CD8-positive, alpha-beta memory T cell (primary cell): ENCODE measurements at regions not wholly inside any gene's neighbourhood (a gene's known extent, or its start where the extent isn't known, plus 50 kb on each side); places are given as distances from the start of the nearest gene placed in this dataset.

ENCODE experiments used
- CTCF ChIA-PET: fragments of 350-600 bp; sonication (Branson Sonifier 250); formaldehyde crosslinking; loops from one replicate; lab custom pipeline; 2021; ENCODE audit warnings: antibody characterized with exemption; lab: Charles Lee
- POLR2A ChIA-PET: fragments of 350-600 bp; sonication (Branson Sonifier 250); formaldehyde crosslinking; loops from one replicate; lab custom pipeline; 2021; ENCODE audit warnings: antibody characterized with exemption; lab: Charles Lee
- DNase-seq, 5 donors: peaks; one replicate each; pipeline versions ENCODE4 v3.0.0 to v3.0.0-alpha.2; 2020 to 2022; ENCODE audit warnings: mixed read lengths in 1 of 5
- H3K27ac ChIP-seq: one replicate; pipeline ENCODE4 v1.7.0; 2013; ENCODE audit warnings: low read depth, mild to moderate bottlenecking, low read length, moderate library complexity
- H3K27me3 ChIP-seq: 2 replicates; pipeline ENCODE4 v1.7.0; 2013; ENCODE audit warnings: low read length, mild to moderate bottlenecking; ENCODE audit not compliant: insufficient read depth, poor library complexity, severe bottlenecking
- H3K36me3 ChIP-seq: 2 replicates; pipeline ENCODE4 v1.7.0; 2013; ENCODE audit warnings: mild to moderate bottlenecking, low read length, moderate library complexity; ENCODE audit not compliant: insufficient read depth
- H3K4me1 ChIP-seq: 2 replicates; pipeline ENCODE4 v1.7.0; 2013; ENCODE audit warnings: mild to moderate bottlenecking, low read length, moderate library complexity; ENCODE audit not compliant: insufficient read depth
- H3K4me3 ChIP-seq: 2 replicates; pipeline ENCODE4 v1.7.0; 2013; ENCODE audit warnings: mild to moderate bottlenecking, low read length
- H3K9me3 ChIP-seq: 2 replicates; pipeline ENCODE4 v1.7.0; 2013; ENCODE audit warnings: mild to moderate bottlenecking, low read length
- H3K27ac Mint-ChIP-seq, 8 donors: one replicate each; pipeline ENCODE4 v1.8.0; 2020 to 2021; ENCODE audit warnings: mixed read lengths in 8 of 8, mild to moderate bottlenecking in 6 of 8, inconsistent platforms in 3 of 8, moderate library complexity in 3 of 8
- H3K27me3 Mint-ChIP-seq, 2 donors: one replicate each; pipeline ENCODE4 v1.8.0; 2020 to 2021; ENCODE audit warnings: mixed read lengths in 2 of 2, mild to moderate bottlenecking in 1 of 2, moderate library complexity in 1 of 2
- H3K36me3 Mint-ChIP-seq, 3 donors: one replicate each; pipeline ENCODE4 v1.8.0; 2020 to 2021; ENCODE audit warnings: mixed read lengths in 3 of 3, inconsistent platforms in 1 of 3, mild to moderate bottlenecking in 1 of 3
- H3K4me1 Mint-ChIP-seq, 3 donors: one replicate each; pipeline ENCODE4 v1.8.0; 2020 to 2021; ENCODE audit warnings: mixed read lengths in 3 of 3, inconsistent platforms in 1 of 3, mild to moderate bottlenecking in 1 of 3
- H3K4me3 Mint-ChIP-seq, 7 donors: one replicate each; pipeline ENCODE4 v1.8.0; 2020 to 2021; ENCODE audit warnings: mixed read lengths in 7 of 7, mild to moderate bottlenecking in 6 of 7, moderate library complexity in 4 of 7, inconsistent platforms in 2 of 7
- H3K9me3 Mint-ChIP-seq, 5 donors: one replicate each; pipeline ENCODE4 v1.8.0; 2020 to 2022; ENCODE audit warnings: mixed read lengths in 5 of 5, mild to moderate bottlenecking in 3 of 5, moderate library complexity in 2 of 5, inconsistent platforms in 1 of 5

DNA sequence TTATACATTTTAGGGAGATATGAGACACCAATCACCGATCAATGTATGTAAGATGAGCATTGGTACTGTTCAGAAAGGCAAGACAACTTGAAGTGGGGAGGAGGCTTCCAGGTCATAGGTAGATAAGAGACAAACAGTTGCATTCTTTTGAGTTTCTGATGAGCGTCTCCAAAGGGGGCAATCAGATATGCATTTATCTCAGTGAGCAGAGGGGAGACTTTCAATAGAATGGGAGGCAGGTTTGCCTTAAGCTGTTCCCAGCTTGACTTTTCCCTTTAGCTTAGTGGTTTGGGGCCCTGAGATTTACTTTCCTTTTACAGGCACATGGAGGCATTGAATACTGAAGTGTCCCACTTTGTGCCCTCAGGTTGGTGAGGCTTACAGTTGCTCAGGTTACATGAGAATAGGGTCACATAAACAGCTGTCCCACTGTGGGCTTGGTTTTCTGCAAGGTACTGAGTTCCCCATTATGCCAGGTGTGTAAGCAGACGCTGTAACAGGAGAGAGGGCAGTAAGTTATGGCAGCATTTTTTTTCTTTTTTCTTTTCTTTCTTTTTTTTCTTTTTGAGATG lies 129.8 kb upstream of the SERPIND1 start:
- Mint-ChIP-seq H3K27ac (peak overlapping the region in 1 of 8 donors; percentile 36), H3K27me3 (peaks cover 0 to 5% of the 10 kb centered on the region in 2 donors), H3K36me3 (peaks cover 0 to 3% (median 0%) of the 10 kb centered on the region in 3 donors), H3K4me1 (no peaks in the 10 kb centered on the region), H3K4me3 (no peak overlapping the region), H3K9me3 (peaks cover 0 to 4% (median 0%) of the 10 kb centered on the region in 5 donors)
- Histone ChIP-seq H3K4me1 (no peaks in the 10 kb centered on the region), H3K36me3 (no peaks in the 10 kb centered on the region), H3K9me3 (no peaks in the 10 kb centered on the region), H3K27me3 (no peaks in the 10 kb centered on the region), H3K4me3 (no peak overlapping the region), H3K27ac (no peak overlapping the region)
- CTCF ChIA-PET: no interaction called here
- POLR2A ChIA-PET: no interaction called here
- DNase-seq: no peak

- ChIA-PET POLR2A (no interaction called here), CTCF (interaction anchor here (1.4 to 2.4 kb wide), 2 partner anchors 40 to 228 kb away, joined by 3 to 6 read pairs; no protein-coding TSS in a partner anchor)
- Histone ChIP-seq H3K4me1 (no peaks in the 10 kb centered on the region), H3K27me3 (no peaks in the 10 kb centered on the region), H3K4me3 (no peak overlapping the region), H3K27ac (no peak overlapping the region), H3K36me3 (no peaks in the 10 kb centered on the region), H3K9me3 (no peaks in the 10 kb centered on the region)
- peak overlapping the region in 1 of 8 donors; percentile 38 for H3K27ac Mint-ChIP-seq
- H3K36me3 Mint-ChIP-seq: peaks cover 0 to 3% (median 0%) of the 10 kb centered on the region in 3 donors
- no peak for DNase-seq
- H3K4me1 Mint-ChIP-seq: no peaks in the 10 kb centered on the region
- peaks cover 0 to 5% of the 10 kb centered on the region in 2 donors for H3K27me3 Mint-ChIP-seq
- H3K4me3 Mint-ChIP-seq: no peak overlapping the region
- H3K9me3 Mint-ChIP-seq: no peaks in the 10 kb centered on the region
Measured at GRCh38 chr22:20645954-20646353, 128.0 kb upstream of the SERPIND1 start.

- Mint-ChIP-seq H3K4me3 (no peak overlapping the region), H3K36me3 (peaks cover 0 to 3% (median 0%) of the 10 kb centered on the region in 3 donors), H3K4me1 (no peaks in the 10 kb centered on the region), H3K27me3 (peaks cover 0 to 5% of the 10 kb centered on the region in 2 donors), H3K9me3 (no peaks in the 10 kb centered on the region), H3K27ac (no peak overlapping the region)
- CTCF ChIA-PET: interaction anchor here (2.4 kb wide), 1 partner anchor 228 kb away, joined by 6 read pairs; no protein-coding TSS in a partner anchor
- Histone ChIP-seq H3K4me3 (no peak overlapping the region), H3K9me3 (no peaks in the 10 kb centered on the region), H3K4me1 (no peaks in the 10 kb centered on the region), H3K27ac (no peak overlapping the region), H3K27me3 (no peaks in the 10 kb centered on the region), H3K36me3 (no peaks in the 10 kb centered on the region)
- no peak for DNase-seq
- POLR2A ChIA-PET: no interaction called here
Measured at GRCh38 chr22:20646415-20646814, 127.5 kb upstream of the SERPIND1 start.

DNA sequence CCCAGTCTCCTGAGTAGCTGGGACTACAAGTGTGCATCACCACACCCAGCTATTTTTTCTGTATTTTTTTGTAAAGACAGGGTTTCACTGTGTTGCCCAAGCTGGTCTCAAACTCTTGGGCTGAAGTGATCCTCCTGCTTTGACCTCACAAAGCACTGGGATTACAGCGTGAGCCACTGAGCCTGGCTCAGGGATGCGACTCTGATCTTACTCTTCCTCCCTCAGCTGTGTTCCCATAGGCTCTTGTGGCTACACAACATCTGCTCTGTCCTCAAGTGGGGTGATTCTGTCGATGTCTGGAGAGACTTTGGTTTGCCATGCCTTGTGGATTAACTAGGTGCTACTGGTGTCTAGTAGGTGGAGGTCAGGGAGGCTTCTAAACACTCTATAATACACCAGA lies 127.0 kb upstream of the SERPIND1 start:
- Mint-ChIP-seq H3K4me3 (no peak overlapping the region), H3K27ac (no peak overlapping the region), H3K4me1 (no peaks in the 10 kb centered on the region), H3K27me3 (peaks cover 0 to 5% of the 10 kb centered on the region in 2 donors), H3K36me3 (peaks cover 0 to 3% (median 0%) of the 10 kb centered on the region in 3 donors), H3K9me3 (no peaks in the 10 kb centered on the region)
- Histone ChIP-seq H3K27me3 (no peaks in the 10 kb centered on the region), H3K4me3 (no peak overlapping the region), H3K9me3 (no peaks in the 10 kb centered on the region), H3K4me1 (no peaks in the 10 kb centered on the region), H3K36me3 (no peaks in the 10 kb centered on the region), H3K27ac (no peak overlapping the region)
- ChIA-PET POLR2A (no interaction called here), CTCF (interaction anchor here (1.4 to 2.4 kb wide), 2 partner anchors 41 to 229 kb away, joined by 3 to 6 read pairs; no protein-coding TSS in a partner anchor)
- no peak for DNase-seq

DNA sequence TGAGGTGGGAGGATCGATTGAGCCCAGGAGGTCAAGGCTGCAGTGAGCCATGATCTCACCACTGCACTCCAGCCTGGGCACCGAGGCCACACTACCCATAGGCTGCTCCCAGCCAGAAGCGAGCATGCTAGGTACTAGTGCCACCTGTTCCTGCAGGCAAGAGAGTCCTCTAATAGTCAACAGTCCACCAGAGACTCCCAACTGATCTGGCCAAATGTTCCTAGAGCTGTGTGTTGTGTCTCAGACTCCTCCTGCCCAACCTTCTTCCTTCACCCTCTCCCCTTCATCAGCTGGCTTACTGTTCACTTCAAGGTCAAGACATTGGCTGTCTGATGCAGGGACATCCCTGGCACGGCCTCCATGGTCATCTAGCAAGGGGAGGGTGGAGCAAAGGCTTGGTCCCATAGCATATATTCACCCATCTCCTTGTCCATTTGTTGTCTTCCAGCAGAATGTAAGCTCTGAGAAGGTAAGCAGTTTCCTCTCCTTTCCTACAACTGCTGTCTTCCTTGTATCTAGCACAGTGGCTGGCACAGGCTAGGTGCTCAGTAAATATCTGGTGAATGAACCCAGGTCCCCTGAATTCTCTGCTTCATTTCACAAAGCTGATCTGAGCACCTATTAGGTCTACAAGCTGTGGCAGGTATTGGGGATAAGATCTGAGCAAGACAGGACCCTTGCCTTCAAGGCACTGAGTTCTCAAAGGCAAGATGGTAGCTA lies 126.2 kb upstream of the SERPIND1 start:
- no peaks in the 10 kb centered on the region for H3K36me3 ChIP-seq
- no peaks in the 10 kb centered on the region for H3K4me1 Mint-ChIP-seq
- no peak overlapping the region for H3K4me3 Mint-ChIP-seq
- peaks cover 0 to 5% of the 10 kb centered on the region in 2 donors for H3K27me3 Mint-ChIP-seq
- H3K9me3 ChIP-seq: no peaks in the 10 kb centered on the region
- no peak for DNase-seq
- H3K4me1 ChIP-seq: no peaks in the 10 kb centered on the region
- H3K9me3 Mint-ChIP-seq: no peaks in the 10 kb centered on the region
- H3K4me3 ChIP-seq: no peak overlapping the region
- CTCF ChIA-PET: interaction anchor here (1.4 kb wide), 1 partner anchor 42 kb away, joined by 3 read pairs; no protein-coding TSS in a partner anchor
- H3K27me3 ChIP-seq: no peaks in the 10 kb centered on the region
- peak overlapping the region in 1 of 8 donors; percentile 10 for H3K27ac Mint-ChIP-seq
- peaks cover 0 to 3% (median 0%) of the 10 kb centered on the region in 3 donors for H3K36me3 Mint-ChIP-seq
- POLR2A ChIA-PET: no interaction called here
- no peak overlapping the region for H3K27ac ChIP-seq

DNA sequence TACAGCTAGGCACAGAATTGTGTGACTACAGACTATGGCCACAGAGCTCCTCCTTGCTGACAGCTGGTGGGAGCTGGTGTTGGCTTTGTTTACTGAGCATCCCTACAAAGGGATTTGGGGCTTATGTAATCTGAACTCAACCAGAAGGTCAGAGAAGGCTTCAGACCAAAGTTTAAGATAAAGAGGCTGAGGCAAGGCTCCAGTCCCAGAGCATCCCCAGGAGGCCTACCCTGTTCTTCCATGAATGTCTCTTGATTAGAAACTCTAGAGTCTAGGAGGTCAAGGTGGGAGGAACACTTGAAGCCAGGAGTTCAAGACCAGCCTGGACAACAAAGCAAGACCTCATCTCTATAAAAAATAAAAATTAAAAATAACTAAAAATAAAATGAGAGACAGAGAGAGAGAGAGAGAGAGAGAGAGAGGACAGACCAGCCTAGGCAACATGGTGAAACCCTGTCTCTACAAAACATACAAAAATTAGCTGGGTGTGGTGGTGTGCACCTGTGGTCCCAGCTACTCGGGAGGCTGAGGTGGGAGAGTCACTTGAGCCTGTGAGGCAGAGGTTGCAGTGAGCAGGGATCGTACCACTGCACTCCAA lies 125.5 kb upstream of the SERPIND1 start:
- DNase-seq: no peak
- H3K27ac Mint-ChIP-seq: peak overlapping the region in 1 of 8 donors; percentile 87
- H3K36me3 ChIP-seq: no peaks in the 10 kb centered on the region
- no peak overlapping the region for H3K4me3 ChIP-seq
- no peak overlapping the region for H3K27ac ChIP-seq
- H3K4me1 ChIP-seq: no peaks in the 10 kb centered on the region
- no peaks in the 10 kb centered on the region for H3K4me1 Mint-ChIP-seq
- H3K4me3 Mint-ChIP-seq: no peak overlapping the region
- H3K36me3 Mint-ChIP-seq: peaks cover 0 to 3% (median 0%) of the 10 kb centered on the region in 3 donors
- H3K27me3 Mint-ChIP-seq: peaks cover 0 to 5% of the 10 kb centered on the region in 2 donors
- POLR2A ChIA-PET: no interaction called here
- CTCF ChIA-PET: interaction anchor here (1.4 to 1.6 kb wide), 2 partner anchors 42 to 85 kb away, joined by 3 read pairs; no protein-coding TSS in a partner anchor
- H3K27me3 ChIP-seq: no peaks in the 10 kb centered on the region
- H3K9me3 Mint-ChIP-seq: no peaks in the 10 kb centered on the region
- no peaks in the 10 kb centered on the region for H3K9me3 ChIP-seq

- POLR2A ChIA-PET: no interaction called here
- H3K9me3 Mint-ChIP-seq: no peaks in the 10 kb centered on the region
- no peaks in the 10 kb centered on the region for H3K4me1 ChIP-seq
- no peaks in the 10 kb centered on the region for H3K27me3 ChIP-seq
- peaks cover 0 to 3% (median 0%) of the 10 kb centered on the region in 3 donors for H3K36me3 Mint-ChIP-seq
- H3K9me3 ChIP-seq: no peaks in the 10 kb centered on the region
- H3K4me1 Mint-ChIP-seq: no peaks in the 10 kb centered on the region
- no peak for DNase-seq
- H3K4me3 Mint-ChIP-seq: no peak overlapping the region
- peak overlapping the region in 1 of 8 donors; percentile 8 for H3K27ac Mint-ChIP-seq
- peaks cover 0 to 4% of the 10 kb centered on the region in 2 donors for H3K27me3 Mint-ChIP-seq
- H3K27ac ChIP-seq: no peak overlapping the region
- H3K36me3 ChIP-seq: no peaks in the 10 kb centered on the region
- no peak overlapping the region for H3K4me3 ChIP-seq
- CTCF ChIA-PET: no interaction called here
Measured at GRCh38 chr22:20650294-20651207, 123.4 kb upstream of the SERPIND1 start.
